ENCODE measurements at regions not wholly inside any gene's neighbourhood (a gene's known extent, or its start where the extent isn't known, plus 50 kb on each side); places are given as distances from the start of the nearest gene placed in this dataset.

- no peak overlapping the region for H3K4me3 ChIP-seq (ENCODE audit: low read length)
- no peak for DNase-seq (ENCODE audit: low read depth, low spot score)
Measured at GRCh38 chr11:70544774-70545609, 146.7 kb downstream of the CTTN start.

- H3K4me3 ChIP-seq (ENCODE audit: low read length), result no peak overlapping the region
- no peak for DNase-seq (ENCODE audit: low read depth, low spot score)
Measured at GRCh38 chr11:70545610-70545912, 147.2 kb downstream of the CTTN start.

GRCh38 chr11:70546191-70546940 lies 148.0 kb downstream of the CTTN start:
- DNase-seq (ENCODE audit: low read depth, low spot score), result no peak
- no peak overlapping the region for H3K4me3 ChIP-seq (ENCODE audit: low read length)

- DNase-seq (ENCODE audit: low read depth, low spot score), result no peak
- no peak overlapping the region for H3K4me3 ChIP-seq (ENCODE audit: low read length)
Measured at GRCh38 chr11:70547386-70547785, 149.1 kb downstream of the CTTN start.

- no peak for DNase-seq (ENCODE audit: low read depth, low spot score)
- no peak overlapping the region for H3K4me3 ChIP-seq (ENCODE audit: low read length)
Measured at GRCh38 chr11:70547821-70548670, 149.7 kb downstream of the CTTN start.

GRCh38 chr11:70548976-70549375 lies 150.6 kb downstream of the CTTN start:
- DNase-seq (ENCODE audit: low read depth, low spot score), result no peak

GRCh38 chr11:70549386-70549785 lies 151.1 kb downstream of the CTTN start:
- no peak for DNase-seq (ENCODE audit: low read depth, low spot score)
- H3K4me3 ChIP-seq (ENCODE audit: low read length), result no peak overlapping the region

More at GRCh38 chr11:70548976-70549375, 150.6 kb downstream of the CTTN start:
- H3K4me3 ChIP-seq (ENCODE audit: low read length), result no peak overlapping the region

GRCh38 chr11:70549796-70550195 lies 151.5 kb downstream of the CTTN start:
- no peak for DNase-seq (ENCODE audit: low read depth, low spot score)
- H3K4me3 ChIP-seq (ENCODE audit: low read length), result no peak overlapping the region

- no peak for DNase-seq (ENCODE audit: low read depth, low spot score)
Measured at GRCh38 chr11:70550456-70551195, 152.3 kb downstream of the CTTN start.

GRCh38 chr11:70551351-70552166 lies 153.2 kb downstream of the CTTN start:
- no peak for DNase-seq (ENCODE audit: low read depth, low spot score)
- H3K4me3 ChIP-seq (ENCODE audit: low read length), result no peak overlapping the region

More at GRCh38 chr11:70550456-70551195, 152.3 kb downstream of the CTTN start:
- H3K4me3 ChIP-seq (ENCODE audit: low read length), result no peak overlapping the region

GRCh38 chr11:70552167-70553150 lies 154.1 kb downstream of the CTTN start:
- no peak for DNase-seq (ENCODE audit: low read depth, low spot score)
- H3K4me3 ChIP-seq (ENCODE audit: low read length), result no peak overlapping the region

GRCh38 chr11:70555078-70555477 lies 156.7 kb downstream of the CTTN start:
- no peak overlapping the region for H3K4me3 ChIP-seq (ENCODE audit: low read length)
- no peak for DNase-seq (ENCODE audit: low read depth, low spot score)

GRCh38 chr11:70556884-70557741 lies 158.8 kb downstream of the CTTN start:
- H3K4me3 ChIP-seq (ENCODE audit: low read length), result no peak overlapping the region
- no peak for DNase-seq (ENCODE audit: low read depth, low spot score)

- no peak overlapping the region for H3K4me3 ChIP-seq (ENCODE audit: low read length)
- DNase-seq (ENCODE audit: low read depth, low spot score), result no peak
Measured at GRCh38 chr11:70557742-70558485, 159.6 kb downstream of the CTTN start.

GRCh38 chr11:70558681-70559080 lies 160.4 kb downstream of the CTTN start:
- no peak for DNase-seq (ENCODE audit: low read depth, low spot score)
- H3K4me3 ChIP-seq (ENCODE audit: low read length), result no peak overlapping the region

GRCh38 chr11:70559516-70559915 lies 161.2 kb downstream of the CTTN start:
- H3K4me3 ChIP-seq (ENCODE audit: low read length), result no peak overlapping the region
- DNase-seq (ENCODE audit: low read depth, low spot score), result no peak

Measured in Jurkat, Clone E6-1 (cell line).